GM21515 (cell line): ENCODE measurements at regions not wholly inside any gene's neighbourhood (a gene's known extent, or its start where the extent isn't known, plus 50 kb on each side); places are given as distances from the start of the nearest gene placed in this dataset.

Source experiments
- ATAC-seq: cut with Tn5 transposase; IDR thresholded peaks from one replicate; pipeline ENCODE4 v1.9.1; 2021; ENCODE audit not compliant: unreplicated experiment

GRCh38 chr3:76403556-76403955, 618.2 kb upstream of the ZNF717 start:
- ATAC-seq, result no peak

DNA sequence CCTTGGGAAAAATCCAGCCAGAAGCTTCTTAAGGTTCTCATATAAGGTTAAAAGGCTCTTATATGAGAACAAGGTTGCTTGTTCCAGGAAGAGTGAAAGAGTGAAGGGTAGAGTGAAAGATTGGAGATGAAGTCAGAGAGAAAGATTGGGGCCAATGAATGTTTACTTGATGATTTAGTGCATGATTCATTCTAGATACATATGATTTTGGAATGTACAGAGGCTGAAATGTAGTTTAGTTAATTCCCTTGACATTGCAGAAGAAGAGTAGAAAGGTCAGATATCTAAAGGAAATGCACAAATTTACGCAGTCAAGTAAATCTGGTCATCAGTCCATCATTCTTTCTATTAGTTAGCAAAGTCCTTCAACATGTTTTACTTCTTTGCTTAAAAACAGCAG, 619.8 kb upstream of the ZNF717 start:
- ATAC-seq, result no peak

- no peak for ATAC-seq
Measured at GRCh38 chr3:76410762-76411281, 625.5 kb upstream of the ZNF717 start.

- ATAC-seq, result no peak
Measured at GRCh38 chr3:76415384-76415783, 624.5 kb upstream of the ROBO2 start.

DNA sequence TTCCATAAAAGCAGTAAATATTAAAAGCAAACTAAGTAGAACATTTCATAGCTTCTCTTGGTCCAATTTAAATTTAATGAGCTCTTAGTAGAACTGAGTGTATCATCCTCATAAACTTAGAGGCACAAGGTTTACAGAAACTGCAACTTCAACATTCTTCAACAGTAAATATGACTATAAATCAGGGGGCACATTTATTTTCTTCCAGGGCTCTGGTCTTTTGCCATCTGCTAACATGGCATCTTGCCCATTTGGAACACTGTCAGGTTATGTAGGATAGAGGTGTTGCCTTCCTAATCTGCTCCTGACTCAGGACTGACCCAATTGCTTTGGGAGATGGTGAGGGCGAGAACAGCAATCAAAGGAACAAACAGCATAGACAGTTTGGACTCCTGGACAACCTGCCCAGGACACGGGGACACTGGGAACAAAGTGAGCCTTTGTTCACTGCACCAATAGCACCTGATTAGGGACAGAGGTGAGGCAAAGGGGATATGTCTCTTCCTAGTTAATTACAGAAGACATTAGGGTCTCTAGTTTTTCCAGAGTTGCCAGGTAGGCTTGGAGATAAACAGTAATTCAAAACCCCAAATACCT, 610.2 kb upstream of the ROBO2 start:
- no peak for ATAC-seq

- no peak for ATAC-seq
Measured at GRCh38 chr3:76432396-76432795, 607.5 kb upstream of the ROBO2 start.

DNA sequence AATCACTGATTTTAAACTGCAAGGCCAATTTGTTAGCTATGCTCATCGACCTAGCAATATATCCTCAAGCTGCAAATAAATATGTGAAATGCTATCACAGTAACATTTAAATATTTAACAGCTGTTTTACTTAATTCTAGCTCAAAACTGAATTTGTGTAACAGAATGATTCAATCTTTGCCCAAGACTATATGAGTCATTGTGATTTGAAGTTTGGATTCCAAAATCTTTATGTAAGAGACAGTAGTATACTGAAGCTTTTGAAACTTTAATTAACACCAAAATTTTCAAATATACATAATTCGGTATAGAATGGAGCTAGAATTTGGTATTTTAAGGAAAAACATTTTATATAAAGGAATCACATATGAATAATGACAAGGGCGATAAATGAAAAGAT, 603.0 kb upstream of the ROBO2 start:
- no peak for ATAC-seq

DNA sequence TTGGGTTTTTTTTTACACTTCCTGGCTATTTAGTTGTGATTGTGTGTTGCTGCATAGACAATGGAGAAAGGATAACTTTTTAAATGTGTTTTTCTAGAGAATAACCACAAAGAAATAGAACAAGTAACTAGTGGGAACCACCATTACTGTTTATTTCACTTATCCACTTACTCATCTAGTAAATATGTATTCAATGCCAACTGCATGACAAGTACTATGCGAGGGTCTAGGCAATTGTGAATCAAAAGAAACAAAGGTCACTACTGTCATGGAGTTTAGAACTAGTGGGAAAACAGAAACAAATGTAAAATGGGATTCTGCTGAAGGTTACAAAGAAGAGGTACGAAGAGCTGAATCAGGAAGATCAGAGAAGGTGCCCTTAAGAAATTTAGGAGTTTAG, 600.9 kb upstream of the ROBO2 start:
- no peak for ATAC-seq

DNA sequence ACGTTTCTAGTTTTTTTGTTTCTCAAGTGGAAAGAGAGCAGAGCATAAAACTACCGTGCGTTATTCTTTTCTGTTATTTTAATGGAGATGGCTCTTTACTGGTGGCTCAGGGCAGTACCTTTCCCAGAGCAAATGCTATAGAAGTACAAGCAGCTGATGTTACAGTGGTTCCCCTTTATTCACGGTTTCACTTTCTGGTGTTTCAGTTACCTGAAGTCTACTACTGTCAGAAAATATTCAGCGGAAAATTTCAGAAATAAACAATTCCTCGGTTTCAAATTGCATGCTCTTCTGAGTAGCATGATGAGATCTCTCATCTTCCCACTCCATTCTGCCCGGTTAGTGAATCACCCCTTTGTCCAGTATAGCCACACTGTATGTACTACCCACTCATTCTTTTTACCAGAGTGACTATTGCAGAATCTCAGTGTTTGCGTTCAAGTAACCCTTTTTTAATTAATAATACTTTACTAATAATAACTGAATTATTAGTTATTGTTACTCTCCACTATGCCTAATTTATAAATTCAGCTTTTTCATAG, 597.5 kb upstream of the ROBO2 start:
- ATAC-seq, result no peak

- ATAC-seq, result no peak
Measured at GRCh38 chr3:76456322-76456721, 583.6 kb upstream of the ROBO2 start.

- ATAC-seq, result no peak
Measured at GRCh38 chr3:76463501-76463900, 576.4 kb upstream of the ROBO2 start.

DNA sequence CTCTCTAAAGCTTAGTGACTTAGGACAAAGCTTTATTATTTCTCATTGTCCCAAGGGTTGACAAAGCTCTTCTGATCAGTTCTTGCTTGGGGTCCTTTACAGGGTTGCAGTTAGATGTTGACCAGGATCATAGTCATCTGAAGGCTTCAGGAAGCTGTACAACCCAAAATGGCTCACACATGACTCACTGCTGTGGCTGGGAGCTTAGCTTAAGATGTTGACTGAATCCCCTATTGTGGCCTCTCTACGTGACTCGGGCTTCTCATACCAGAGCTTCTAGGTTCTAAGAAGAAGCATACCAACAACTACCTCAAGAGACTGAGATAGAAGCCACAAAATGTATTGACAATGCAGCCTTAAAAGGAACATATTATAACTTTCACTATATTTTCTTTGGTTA, 569.6 kb upstream of the ROBO2 start:
- no peak for ATAC-seq

DNA sequence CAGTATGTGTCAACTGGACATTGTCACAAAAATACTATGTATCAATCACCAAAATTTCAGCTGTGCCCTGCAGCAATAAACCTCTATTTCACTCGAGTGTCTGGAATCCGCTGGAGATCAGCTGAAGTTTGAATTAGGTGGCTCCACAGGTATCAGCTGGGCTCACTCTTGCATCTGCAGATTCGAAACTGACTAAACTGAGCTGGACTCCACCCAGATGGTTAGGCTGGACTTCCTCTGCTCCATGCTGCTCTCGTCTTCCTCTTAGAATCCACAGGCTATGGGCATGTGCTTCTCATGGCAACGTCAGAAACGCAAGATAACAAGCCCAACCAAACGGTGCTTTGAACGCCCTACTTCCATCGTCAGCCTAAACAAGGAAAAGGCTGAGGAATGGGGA, 565.3 kb upstream of the ROBO2 start:
- ATAC-seq, result no peak

DNA sequence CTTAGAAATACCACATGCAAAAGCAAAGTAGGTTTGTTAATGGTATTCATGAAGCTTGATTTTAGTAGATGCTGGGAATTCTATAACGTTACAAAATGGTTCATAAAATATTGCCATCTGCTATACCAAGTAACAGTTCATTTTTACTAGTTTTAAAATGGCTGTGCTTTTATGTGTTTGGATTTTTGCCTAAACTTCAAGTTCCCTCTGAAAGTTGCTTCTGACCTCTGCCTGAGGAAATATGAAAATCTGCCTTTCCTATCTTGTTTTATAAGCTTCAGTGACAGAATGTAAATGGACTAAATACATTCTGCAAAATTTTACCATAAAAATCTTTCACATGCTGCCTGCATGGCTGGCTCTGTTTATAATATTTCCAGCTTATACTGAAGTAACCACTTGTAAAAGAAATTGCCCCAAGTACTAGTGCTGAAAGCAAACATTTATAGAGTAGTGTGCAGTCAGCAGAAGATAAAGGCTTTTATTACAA, 560.7 kb upstream of the ROBO2 start:
- ATAC-seq, result no peak

DNA sequence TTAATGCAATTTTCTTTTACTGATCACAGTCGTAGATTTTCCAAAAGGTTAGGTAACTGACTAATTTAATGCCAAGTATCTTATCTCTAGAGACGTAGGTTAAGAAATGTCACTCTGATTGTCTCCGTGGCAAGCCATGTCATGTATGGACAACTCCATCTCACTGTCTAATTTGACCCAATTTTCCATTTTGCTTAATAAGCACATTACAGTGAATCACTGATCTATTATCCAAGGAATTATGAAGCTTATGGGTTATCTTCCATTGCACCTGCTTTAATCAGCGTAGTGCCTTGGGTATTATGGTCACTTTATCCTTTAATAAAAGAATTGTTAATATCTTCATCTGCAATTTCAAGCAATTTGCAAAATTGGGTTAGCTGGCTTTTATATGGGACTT, 557.4 kb upstream of the ROBO2 start:
- ATAC-seq, result no peak

GRCh38 chr3:76487446-76487845, 552.5 kb upstream of the ROBO2 start:
- no peak for ATAC-seq

DNA sequence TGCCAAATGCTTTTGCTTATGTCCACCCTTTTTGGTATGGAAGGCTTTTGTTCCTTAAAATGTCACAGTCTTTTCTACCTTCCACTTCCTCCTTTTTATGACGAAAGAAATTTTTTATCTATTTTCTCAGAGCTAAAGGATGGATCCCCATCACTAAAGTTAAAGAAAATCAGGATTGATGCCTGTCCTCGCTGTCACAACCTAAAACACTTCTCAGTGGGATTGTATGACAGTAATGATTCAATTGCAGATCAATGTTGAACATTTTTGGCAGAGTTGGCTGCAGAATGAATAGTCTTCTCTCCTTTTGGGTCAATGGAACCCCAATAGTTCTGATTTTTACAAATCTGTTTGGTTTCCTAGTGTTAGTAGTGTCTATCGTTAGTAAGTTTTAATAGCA, 549.8 kb upstream of the ROBO2 start:
- no peak for ATAC-seq

DNA sequence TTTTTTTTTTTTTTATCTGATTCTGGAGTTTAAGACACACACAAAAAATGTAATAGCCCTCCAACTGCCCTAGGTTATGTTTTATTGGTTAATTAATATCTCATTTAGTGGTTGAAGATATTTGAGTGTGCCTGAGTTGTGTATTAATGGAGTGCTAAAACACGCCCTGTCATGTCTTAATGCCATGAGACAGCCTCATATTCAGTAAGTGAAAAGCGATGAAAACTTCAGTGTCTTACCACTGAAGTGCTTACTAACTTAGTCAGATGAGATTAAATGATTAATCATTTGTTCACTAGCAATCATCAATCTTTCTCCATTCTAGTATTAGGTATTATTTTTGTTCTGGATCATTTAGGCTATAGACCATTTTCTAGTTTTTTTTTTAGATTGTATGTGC, 544.7 kb upstream of the ROBO2 start:
- ATAC-seq, result no peak

GRCh38 chr3:76497636-76498035, 542.3 kb upstream of the ROBO2 start:
- no peak for ATAC-seq

DNA sequence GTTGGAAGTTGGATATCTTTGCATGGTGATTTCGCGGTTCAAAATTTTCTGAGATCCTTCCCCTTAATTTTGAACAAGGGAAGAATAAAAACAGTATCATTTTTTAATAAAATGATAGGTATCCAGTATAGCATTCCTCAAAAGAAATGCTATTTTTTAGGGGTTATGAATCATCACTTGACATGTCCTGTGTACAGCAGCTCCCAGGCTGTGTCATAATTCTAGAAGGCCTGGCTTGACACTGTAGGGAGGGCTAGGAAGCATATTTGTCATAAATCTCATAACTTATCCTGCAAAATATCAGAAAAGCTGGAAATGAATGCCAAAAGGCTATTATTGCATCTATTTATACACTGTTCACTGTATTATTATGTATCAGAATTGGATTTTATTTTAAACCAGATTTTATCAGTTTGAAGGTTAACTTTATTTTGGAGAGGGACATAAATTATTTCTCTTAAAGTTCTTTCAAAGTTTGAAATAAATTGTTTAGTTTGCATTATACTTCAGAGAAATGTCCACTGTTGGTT, 539.1 kb upstream of the ROBO2 start:
- no peak for ATAC-seq

DNA sequence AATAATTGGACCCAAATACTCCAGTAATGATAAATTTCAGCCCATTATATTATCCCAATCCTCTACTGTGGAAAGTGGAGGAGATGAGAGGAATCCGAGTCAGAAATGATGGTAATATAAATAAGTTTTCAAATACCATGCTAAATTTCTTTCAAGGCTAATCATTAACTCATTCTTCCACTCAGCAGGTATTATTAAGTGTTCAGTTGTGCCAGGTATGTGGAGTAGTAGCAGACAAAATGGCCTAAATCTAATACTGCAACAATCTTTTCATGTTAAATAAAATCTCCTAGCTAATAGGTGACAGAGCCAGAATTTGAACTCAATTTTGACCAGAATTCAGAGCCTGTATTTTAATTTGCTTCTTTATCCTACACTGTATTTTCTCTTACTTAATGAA, 538.6 kb upstream of the ROBO2 start:
- no peak for ATAC-seq

DNA sequence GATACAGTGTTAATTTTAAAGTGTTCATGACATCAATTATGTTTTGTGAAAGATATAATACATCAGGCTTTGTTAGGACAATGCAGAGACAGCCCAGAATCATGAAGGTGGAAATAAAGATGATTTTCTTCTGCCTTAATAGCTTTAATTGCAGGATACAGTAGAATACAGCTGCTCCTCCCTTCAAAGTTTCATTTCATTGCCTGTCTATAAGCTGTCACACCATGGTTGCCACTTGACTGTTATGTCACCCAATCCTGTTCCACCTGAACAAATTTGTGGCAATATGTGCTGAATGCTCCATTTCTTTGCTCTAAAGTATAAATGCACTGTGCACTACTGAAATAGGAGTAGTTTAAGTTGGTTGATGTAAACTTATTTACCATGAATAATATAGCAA, 537.8 kb upstream of the ROBO2 start:
- no peak for ATAC-seq
